PC-9 (cell line): ENCODE measurements at regions not wholly inside any gene's neighbourhood (a gene's known extent, or its start where the extent isn't known, plus 50 kb on each side); places are given as distances from the start of the nearest gene placed in this dataset.

Experiments
- BruUV-seq: library from RNA; stranded (reverse); fragments of 400-500 nt; replicated peaks from 2 replicates; lab custom pipeline; 2021; lab: Mats Ljungman, UMichigan
- CTCF ChIA-PET: fragments of 300-600 bp; sonication (Branson Sonifier 250); formaldehyde crosslinking; loops from one replicate; lab custom pipeline; 2022; ENCODE audit warnings: antibody characterized with exemption; lab: Charles Lee
- POLR2A ChIA-PET: fragments of 300-600 bp; sonication (Branson Sonifier 250); formaldehyde crosslinking; loops from one replicate; lab custom pipeline; 2022; ENCODE audit warnings: antibody characterized with exemption; ENCODE audit not compliant: unreplicated experiment; lab: Charles Lee
- DNase-seq, 2 experiments: peaks; one replicate each; pipeline versions ENCODE4 v3.0.0 to v3.0.0-alpha.2; 2015 to 2022; ENCODE audit warnings: mixed read lengths in 1 of 2
- H2AFZ ChIP-seq: fragments of 200-600 bp; sonication (generic); 2 replicates; pipeline ENCODE4 v1.8.1; 2017; ENCODE audit warnings: antibody characterized with exemption
- H3F3A ChIP-seq: fragments of 200-600 bp; sonication (generic); 2 replicates; pipeline ENCODE4 v1.8.1; 2017; ENCODE audit warnings: antibody characterized with exemption, mild to moderate bottlenecking, low read depth; ENCODE audit not compliant: insufficient read depth
- H3K27ac ChIP-seq: fragments of 200-600 bp; sonication (generic); 2 replicates; pipeline ENCODE4 v1.6.1; 2016; ENCODE audit warnings: mixed run types
- H3K27me3 ChIP-seq: fragments of 200-600 bp; sonication (generic); 2 replicates; pipeline ENCODE4 v1.6.1; 2016; ENCODE audit warnings: low read depth, mixed run types; ENCODE audit not compliant: insufficient read depth
- H3K36me3 ChIP-seq: fragments of 200-600 bp; sonication (generic); 2 replicates; pipeline ENCODE4 v1.6.1; 2016; ENCODE audit warnings: low read depth, mixed run types
- H3K4me1 ChIP-seq: fragments of 200-600 bp; sonication (generic); replicated peaks from 2 replicates; pipeline ENCODE4 v1.6.1; 2016; ENCODE audit warnings: mixed run types; ENCODE audit not compliant: insufficient read depth
- H3K4me2 ChIP-seq: fragments of 200-600 bp; sonication (generic); 2 replicates; pipeline ENCODE4 v1.6.1; 2017; ENCODE audit warnings: mixed run types
- H3K4me3 ChIP-seq: fragments of 200-600 bp; sonication (generic); 2 replicates; pipeline ENCODE4 v1.6.1; 2016; ENCODE audit warnings: mixed run types
- H3K79me2 ChIP-seq: fragments of 200-600 bp; sonication (generic); 2 replicates; pipeline ENCODE4 v1.6.1; 2017; ENCODE audit warnings: low read depth, mixed run types
- H3K9me2 ChIP-seq: fragments of 200-600 bp; sonication (generic); 2 replicates; pipeline ENCODE4 v1.8.1; 2017; ENCODE audit warnings: mild to moderate bottlenecking; ENCODE audit not compliant: insufficient read depth
- H3K9me3 ChIP-seq: fragments of 200-600 bp; sonication (generic); 2 replicates; pipeline ENCODE4 v1.8.1; 2016; ENCODE audit warnings: low read depth; ENCODE audit not compliant: insufficient read depth
- H4K20me1 ChIP-seq: fragments of 200-600 bp; sonication (generic); 2 replicates; pipeline ENCODE4 v1.8.1; 2017; ENCODE audit not compliant: insufficient read depth
- CTCF ChIP-seq: fragments of 200-600 bp; sonication (generic); conservative IDR thresholded peaks from 2 replicates; pipeline ENCODE4 v1.6.1; 2017; ENCODE audit warnings: mixed run types, antibody characterized with exemption, mild to moderate bottlenecking, moderate library complexity
- EZH2 ChIP-seq: fragments of 200-600 bp; sonication (generic); IDR thresholded peaks from 2 replicates; pipeline ENCODE4 v1.8.0; 2017; ENCODE audit warnings: antibody characterized with exemption, low read depth
- intact Hi-C: fragments of 100-400 bp; cut with micrococcal nuclease; formaldehyde crosslinking; loops from one replicate; pipeline ENCODE4 v1.10.0; 2022; ENCODE audit not compliant: unreplicated experiment

- Histone ChIP-seq H3F3A (no peaks in the 10 kb centered on the region), H3K27me3 (no peaks in the 10 kb centered on the region), H3K36me3 (no peaks in the 10 kb centered on the region), H3K27ac (no peak overlapping the region), H3K4me1 (no peaks in the 10 kb centered on the region), H4K20me1 (no peaks in the 10 kb centered on the region), H2AFZ (no peak overlapping the region), H3K9me3 (no peaks in the 10 kb centered on the region), H3K79me2 (no peaks in the 10 kb centered on the region), H3K9me2 (no peaks in the 10 kb centered on the region), H3K4me2 (no peak overlapping the region), H3K4me3 (no peak overlapping the region)
- POLR2A ChIA-PET: no interaction called here
- DNase-seq: no peak
- CTCF ChIA-PET: no interaction called here
- TF ChIP-seq CTCF (no peak), EZH2 (no peak)
- BruUV-seq: no TSS peak
- intact Hi-C loops: no loop called here
Measured at GRCh38 chr20:17806739-17807441, 107.1 kb downstream of the BANF2 start.

- no peaks in the 10 kb centered on the region for H3K36me3 ChIP-seq
- no TSS peak for BruUV-seq
- intact Hi-C loops: no loop called here
- no peak overlapping the region for H3K4me3 ChIP-seq
- H3F3A ChIP-seq: no peaks in the 10 kb centered on the region
- no peaks in the 10 kb centered on the region for H3K27me3 ChIP-seq
- no peak overlapping the region for H3K27ac ChIP-seq
- H3K9me2 ChIP-seq: no peaks in the 10 kb centered on the region
- TF ChIP-seq CTCF: no peak
- TF ChIP-seq EZH2: no peak
- POLR2A ChIA-PET: no interaction called here
- no peaks in the 10 kb centered on the region for H3K9me3 ChIP-seq
- DNase-seq: no peak
- no peaks in the 10 kb centered on the region for H3K79me2 ChIP-seq
- no peak overlapping the region for H3K4me2 ChIP-seq
- no peaks in the 10 kb centered on the region for H4K20me1 ChIP-seq
- no peak overlapping the region for H2AFZ ChIP-seq
- CTCF ChIA-PET: interaction anchor here (0.6 kb wide), 1 partner anchor 85 kb away, joined by 8 read pairs; no protein-coding TSS in a partner anchor
- no peaks in the 10 kb centered on the region for H3K4me1 ChIP-seq
Measured at GRCh38 chr20:17806107-17806506, 106.3 kb downstream of the BANF2 start.

GRCh38 chr20:17803765-17804164 is 104.0 kb downstream of the BANF2 start:
- CTCF ChIA-PET: no interaction called here
- no peak for TF ChIP-seq CTCF
- TF ChIP-seq EZH2: no peak
- no peaks in the 10 kb centered on the region for H3F3A ChIP-seq
- no peaks in the 10 kb centered on the region for H3K79me2 ChIP-seq
- H3K4me3 ChIP-seq: no peak overlapping the region
- H3K36me3 ChIP-seq: no peaks in the 10 kb centered on the region
- DNase-seq: no peak
- no peak overlapping the region for H3K27ac ChIP-seq
- no peaks in the 10 kb centered on the region; the same call in 1 of the 2 replicates for H3K4me1 ChIP-seq
- intact Hi-C loops: no loop called here
- POLR2A ChIA-PET: no interaction called here
- no peaks in the 10 kb centered on the region for H3K9me2 ChIP-seq
- no peak overlapping the region for H3K4me2 ChIP-seq
- no TSS peak for BruUV-seq
- H3K27me3 ChIP-seq: no peaks in the 10 kb centered on the region
- no peak overlapping the region for H2AFZ ChIP-seq
- H4K20me1 ChIP-seq: no peaks in the 10 kb centered on the region
- no peaks in the 10 kb centered on the region for H3K9me3 ChIP-seq
